Heart left ventricle (tissue), 16 donors: ENCODE measurements at regions not wholly inside any gene's neighbourhood (a gene's known extent, or its start where the extent isn't known, plus 50 kb on each side); places are given as distances from the start of the nearest gene placed in this dataset.

Experiments used
- ATAC-seq, 4 donors: fragments of 200-7000 bp; cut with Tn5 transposase; one replicate each; pipeline ENCODE4 v1.9.1; 2020 to 2022; ENCODE audit warnings: moderate library complexity in 4 of 4, mild to moderate bottlenecking in 3 of 4, moderate number of reproducible peaks in 1 of 4
- DNase-seq, 5 donors: peaks; one replicate each; pipeline ENCODE4 v3.0.0-alpha.2; 2020
- H3K27ac ChIP-seq, 12 donors: fragments of 200-600 bp; sonication (generic) in 4 of 12; one replicate each; pipeline versions ENCODE4 v1.5.0 to v1.8.0; 2016 to 2022; ENCODE audit warnings: mild to moderate bottlenecking in 2 of 12
- H3K27me3 ChIP-seq, 9 donors: fragments of 200-600 bp; sonication (generic) in 2 of 9; one replicate each; pipeline versions ENCODE4 v1.5.1 to v1.8.0; 2016 to 2022; ENCODE audit warnings: mild to moderate bottlenecking in 3 of 9
- H3K36me3 ChIP-seq, 9 donors: fragments of 200-600 bp; sonication (generic) in 2 of 9; one replicate each; pipeline versions ENCODE4 v1.5.0 to v1.8.0; 2018 to 2022; ENCODE audit warnings: mild to moderate bottlenecking in 2 of 9
- H3K4me1 ChIP-seq, 12 donors: fragments of 200-600 bp; sonication (generic) in 4 of 12; one replicate each; pipeline versions ENCODE4 v1.5.0 to v1.8.0; 2016 to 2022; ENCODE audit warnings: mild to moderate bottlenecking in 3 of 12
- H3K4me3 ChIP-seq, 12 donors: fragments of 200-600 bp; sonication (generic) in 4 of 12; one replicate each; pipeline versions ENCODE4 v1.5.0 to v1.8.0; 2017 to 2022; ENCODE audit warnings: mild to moderate bottlenecking in 9 of 12, moderate library complexity in 4 of 12
- H3K9me3 ChIP-seq, 12 donors: fragments of 200-600 bp; sonication (generic) in 4 of 12; one replicate each; pipeline versions ENCODE4 v1.5.0 to v1.8.0; 2016 to 2022; ENCODE audit warnings: mild to moderate bottlenecking in 1 of 12
- CTCF ChIP-seq, 12 donors: fragments of 200-600 bp; sonication (generic) in 4 of 12; IDR thresholded peaks; one replicate each; pipeline versions ENCODE4 v1.5.0 to v1.8.0; 2018 to 2022; ENCODE audit warnings: antibody characterized with exemption in 12 of 12, mild to moderate bottlenecking in 5 of 12
- POLR2A ChIP-seq, 2 donors: fragments of 450-650 bp; IDR thresholded peaks; one replicate each; pipeline ENCODE4 v1.6.1; 2017; ENCODE audit warnings: antibody characterized with exemption in 2 of 2, mild to moderate bottlenecking in 2 of 2, moderate library complexity in 2 of 2
- WGBS, 4 donors: extraction: QIAGEN DNeasy Blood & Tissue Kit in 2 of 4; methylation state at CpG; one replicate each; pipeline versions ENCODE4 v1.1.5 to v1.1.7; 2013 to 2018; 5-methylcytosine and 5-hydroxymethylcytosine counted together
- intact Hi-C, 10 donors: fragments of 100-400 bp; cut with DNase I; formaldehyde crosslinking; loops; one replicate each; pipeline versions ENCODE4 v1.11.1 to v1.14.2; 2022
- donor health status: ischemic (EF 13 %, LVEDD 7.1; RV severe dilation, severe dysfunction).
- donor health status: healthy with polysubstance abuse.
- donor health status: DM: no; HTN: yes; CAD: no.
- donor health status: DM: no; HTN: no; CAD: no.
- donor health status: ischemic (EF 25% LVEDD 6.9; RV normal size, moderate dysfunction).
- donor health status: ischemic (EF 25% LVEDD 5.7; RV mildly dilated, moderate dysfunction).
- donor health status: healthy.
- donor health status: DM: yes; HTN: yes; CAD: no.
- donor health status: ischemic (EF 35%, LVEDD 5.7; RV mildly dilated, moderate dysfunction).
- donor health status: nonischemic (EF 11% LVEDD 7.7; RV severe dilation, severe dysfunction).
- donor health status: DM: yes; HTN: yes; CAD: no.
- donor health status: PGD.
- donor health status: ischemic (EF 29% LVEDD 5.4; RV normal size, mild dysfunction).
- donor health status: nonischemic (EF 23%, LVEDD 6.1; RV moderate dilation, normal function).

- no peak for ATAC-seq
- Histone ChIP-seq H3K27ac (no peak overlapping the region), H3K4me1 (no peaks in the 10 kb centered on the region), H3K9me3 (no peaks in the 10 kb centered on the region), H3K36me3 (no peaks in the 10 kb centered on the region), H3K4me3 (no peak overlapping the region), H3K27me3 (peaks cover 0 to 9% (median 0%) of the 10 kb centered on the region in 9 donors)
- intact Hi-C loops = no loop called here
- TF ChIP-seq CTCF (IDR thresholded peaks at IDR 0.05) = no peak
- no peak for TF ChIP-seq POLR2A (IDR thresholded peaks at IDR 0.05)
- DNase-seq = no peak
- WGBS, 4 donors = 58 to 66% (median 63%) methylated on average over 3 of the region's 3 CpGs
Observed at GRCh38 chr2:204051984-204052556, 115.5 kb downstream of the ICOS start.

GRCh38 chr2:204059016-204059415, 122.5 kb downstream of the ICOS start:
- WGBS, 4 donors = 66 to 83% (median 78%) methylated on average over 5 of the region's 5 CpGs
- H3K4me1 ChIP-seq = no peaks in the 10 kb centered on the region
- H3K4me3 ChIP-seq = no peak overlapping the region
- H3K27ac ChIP-seq = no peak overlapping the region
- H3K27me3 ChIP-seq = peaks cover 0 to 4% (median 0%) of the 10 kb centered on the region in 9 donors
- ATAC-seq (no peak), DNase-seq (no peak)
- intact Hi-C loops = no loop called here
- no peaks in the 10 kb centered on the region for H3K36me3 ChIP-seq
- H3K9me3 ChIP-seq = no peaks in the 10 kb centered on the region
- TF ChIP-seq CTCF (IDR thresholded peaks at IDR 0.05) (no peak), POLR2A (IDR thresholded peaks at IDR 0.05) (no peak)

- Histone ChIP-seq H3K4me3 (no peak overlapping the region), H3K27me3 (peaks cover 0 to 8% (median 0%) of the 10 kb centered on the region in 9 donors), H3K4me1 (no peaks in the 10 kb centered on the region), H3K36me3 (no peaks in the 10 kb centered on the region), H3K27ac (no peak overlapping the region), H3K9me3 (no peaks in the 10 kb centered on the region)
- no peak for ATAC-seq
- no peak for DNase-seq
- TF ChIP-seq POLR2A (IDR thresholded peaks at IDR 0.05) (no peak), CTCF (IDR thresholded peaks at IDR 0.05) (no peak)
- intact Hi-C loops = no loop called here
- 48 to 56% (median 52%) methylated on average over 4 of the region's 4 CpGs for WGBS, 4 donors
Observed at GRCh38 chr2:204060841-204061240, 124.3 kb downstream of the ICOS start.

- Histone ChIP-seq H3K4me3 (no peak overlapping the region), H3K4me1 (no peaks in the 10 kb centered on the region), H3K27me3 (peaks cover 0 to 8% (median 0%) of the 10 kb centered on the region in 9 donors), H3K36me3 (no peaks in the 10 kb centered on the region), H3K9me3 (no peaks in the 10 kb centered on the region), H3K27ac (no peak overlapping the region)
- intact Hi-C loops = no loop called here
- TF ChIP-seq CTCF (IDR thresholded peaks at IDR 0.05) (no peak), POLR2A (IDR thresholded peaks at IDR 0.05) (no peak)
- DNase-seq (no peak), ATAC-seq (no peak)
- WGBS, 4 donors = 74 to 88% (median 81%) methylated on average over 4 of the region's 4 CpGs
Observed at GRCh38 chr2:204061241-204061640, 124.7 kb downstream of the ICOS start.
